ENCODE measurements at regions not wholly inside any gene's neighbourhood (a gene's known extent, or its start where the extent isn't known, plus 50 kb on each side); places are given as distances from the start of the nearest gene placed in this dataset.

DNA sequence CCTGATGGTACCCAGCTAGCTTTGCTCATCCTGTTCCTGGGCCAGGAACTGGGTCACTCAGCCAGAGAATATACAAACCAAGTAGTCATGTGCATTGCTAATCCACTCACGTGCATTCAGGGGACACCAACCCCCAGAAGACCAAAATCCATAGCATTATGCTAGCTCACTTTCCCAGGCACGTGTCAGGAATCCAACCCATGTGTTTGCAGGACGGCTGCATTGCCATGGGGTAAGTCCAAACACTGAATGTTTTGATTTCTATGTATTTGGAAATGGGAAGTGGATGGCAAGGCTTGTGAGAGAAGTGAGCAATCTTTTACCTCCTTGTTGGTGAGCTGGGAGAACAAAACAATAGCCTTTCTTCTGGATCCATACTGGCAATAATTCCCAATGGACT lies 87.1 kb upstream of the FOXN3 start:
- H3K9me3 ChIP-seq, result no peaks in the 10 kb centered on the region
- no peaks in the 10 kb centered on the region for H3K36me3 ChIP-seq (replicated peaks in 1 of 2; ENCODE audit: insufficient read depth in 1 of 2, low read depth in 2 of 2)
- H3K4me3 ChIP-seq, result no peak overlapping the region
- H3K27me3 ChIP-seq, result no peaks in the 10 kb centered on the region
- WGBS, 2 donors, result 66 to 97% methylated on average over 3 of the region's 3 CpGs
- ATAC-seq (no peak), DNase-seq (no peak)
- H3K4me1 ChIP-seq, result no peaks in the 10 kb centered on the region
- intact Hi-C loops (cut with DNase I), result no loop called here
- TF ChIP-seq POLR2A (IDR thresholded peaks at IDR 0.05) (no peak), CTCF (IDR thresholded peaks at IDR 0.05) (no peak)
- no peak overlapping the region for H3K27ac ChIP-seq

DNA sequence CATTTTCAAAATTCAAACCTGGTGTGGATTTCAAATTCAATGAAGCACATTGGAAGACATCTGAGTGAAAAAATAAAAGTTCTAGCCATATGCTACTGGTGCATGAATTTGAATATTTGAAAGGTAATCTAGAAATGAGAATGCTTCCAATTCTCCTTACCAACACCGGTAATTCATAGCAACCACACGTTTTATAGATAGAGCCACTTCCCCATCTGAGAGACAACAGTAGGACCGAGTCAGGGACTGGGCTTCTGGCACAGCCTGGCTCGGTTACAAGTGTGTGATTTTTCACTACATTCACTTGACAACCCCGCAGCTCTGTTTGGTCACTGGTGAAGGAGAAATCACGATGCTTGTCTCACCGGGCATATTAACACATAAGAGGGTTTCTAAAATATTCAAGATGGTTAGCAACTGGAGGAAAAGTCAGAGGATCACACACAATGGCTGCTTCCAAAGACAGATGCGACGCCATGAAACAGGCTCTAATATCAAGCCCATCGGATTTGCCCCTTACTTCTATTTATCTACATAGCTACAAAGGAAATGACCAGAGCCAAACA lies 86.5 kb upstream of the FOXN3 start:
- intact Hi-C loops (cut with DNase I), result no loop called here
- ATAC-seq, result no peak
- no peaks in the 10 kb centered on the region for H3K9me3 ChIP-seq

GRCh38 chr14:89502966-89503365 lies 85.9 kb upstream of the FOXN3 start:
- Histone ChIP-seq H3K36me3 (replicated peaks in 1 of 2; ENCODE audit: insufficient read depth in 1 of 2, low read depth in 2 of 2) (no peaks in the 10 kb centered on the region), H3K4me1 (no peaks in the 10 kb centered on the region), H3K4me3 (no peak overlapping the region), H3K27me3 (no peaks in the 10 kb centered on the region), H3K27ac (no peak overlapping the region), H3K9me3 (no peaks in the 10 kb centered on the region)
- WGBS, 2 donors, result 75 to 76% methylated on average over 5 of the region's 5 CpGs
- intact Hi-C loops (cut with DNase I), result no loop called here
- no peak for TF ChIP-seq POLR2A (IDR thresholded peaks at IDR 0.05)
- no peak for TF ChIP-seq CTCF (IDR thresholded peaks at IDR 0.05)
- ATAC-seq (no peak), DNase-seq (no peak)

More for the DNA sequence above, 86.5 kb upstream of the FOXN3 start:
- H3K4me1 ChIP-seq, result no peaks in the 10 kb centered on the region
- no peak overlapping the region for H3K27ac ChIP-seq
- no peak for DNase-seq
- WGBS, 2 donors, result 63 to 71% methylated on average over 10 of the region's 10 CpGs
- TF ChIP-seq POLR2A (IDR thresholded peaks at IDR 0.05) (no peak), CTCF (IDR thresholded peaks at IDR 0.05) (no peak)
- H3K27me3 ChIP-seq, result no peaks in the 10 kb centered on the region
- no peak overlapping the region for H3K4me3 ChIP-seq
- no peaks in the 10 kb centered on the region for H3K36me3 ChIP-seq (replicated peaks in 1 of 2; ENCODE audit: insufficient read depth in 1 of 2, low read depth in 2 of 2)

- H3K27me3 ChIP-seq, result no peaks in the 10 kb centered on the region
- WGBS, 2 donors, result 94 to 97% methylated on average over 4 of the region's 4 CpGs
Measured at GRCh38 chr14:89501381-89501780, 84.3 kb upstream of the FOXN3 start.

More at GRCh38 chr14:89501381-89501780, 84.3 kb upstream of the FOXN3 start:
- ATAC-seq, result no peak
- Histone ChIP-seq H3K4me1 (no peaks in the 10 kb centered on the region), H3K9me3 (no peaks in the 10 kb centered on the region), H3K36me3 (replicated peaks in 1 of 2; ENCODE audit: insufficient read depth in 1 of 2, low read depth in 2 of 2) (no peaks in the 10 kb centered on the region), H3K27ac (no peak overlapping the region), H3K4me3 (no peak overlapping the region)
- TF ChIP-seq CTCF (IDR thresholded peaks at IDR 0.05), result no peak
- TF ChIP-seq POLR2A (IDR thresholded peaks at IDR 0.05), result no peak
- intact Hi-C loops (cut with DNase I), result no loop called here
- DNase-seq, result no peak

All from body of pancreas (tissue), 4 donors.